IPS-20b (cell line): ENCODE measurements at regions not wholly inside any gene's neighbourhood (a gene's known extent, or its start where the extent isn't known, plus 50 kb on each side); places are given as distances from the start of the nearest gene placed in this dataset.
A peak's percentile ranks its signal among the peaks of the same experiment; 100 is the strongest.
"Not testable (repeated sequence)": the region's sequence is repeated elsewhere in the genome, so short reads cannot be mapped to it uniquely, and the experiment has no call there.

Source experiments
- H3K27ac ChIP-seq: one replicate; pipeline ENCODE4 v1.5.1; 2013; ENCODE audit warnings: low read length
- H3K27me3 ChIP-seq: 2 replicates; pipeline ENCODE4 v1.6.1; 2013; ENCODE audit warnings: mild to moderate bottlenecking, low read length, inconsistent platforms; ENCODE audit not compliant: insufficient read depth
- H3K36me3 ChIP-seq: 2 replicates; pipeline ENCODE4 v1.6.1; 2013; ENCODE audit warnings: low read depth, mild to moderate bottlenecking, inconsistent platforms, low read length, moderate library complexity; ENCODE audit not compliant: insufficient read depth
- H3K4me1 ChIP-seq: 2 replicates; pipeline ENCODE4 v1.6.1; 2013; ENCODE audit warnings: mild to moderate bottlenecking, control low read depth, inconsistent platforms, low read length, moderate library complexity; ENCODE audit not compliant: insufficient read depth
- H3K4me3 ChIP-seq: 2 replicates; pipeline ENCODE4 v1.5.1; 2013; ENCODE audit warnings: mild to moderate bottlenecking, low read length, inconsistent platforms
- H3K9ac ChIP-seq: 2 replicates; pipeline ENCODE4 v1.6.1; 2013; ENCODE audit warnings: low read depth, mild to moderate bottlenecking, inconsistent platforms, low read length, moderate library complexity
- H3K9me3 ChIP-seq: 2 replicates; pipeline ENCODE4 v1.6.1; 2013; ENCODE audit warnings: mild to moderate bottlenecking, low read depth, low read length, inconsistent platforms; ENCODE audit not compliant: insufficient read depth

DNA sequence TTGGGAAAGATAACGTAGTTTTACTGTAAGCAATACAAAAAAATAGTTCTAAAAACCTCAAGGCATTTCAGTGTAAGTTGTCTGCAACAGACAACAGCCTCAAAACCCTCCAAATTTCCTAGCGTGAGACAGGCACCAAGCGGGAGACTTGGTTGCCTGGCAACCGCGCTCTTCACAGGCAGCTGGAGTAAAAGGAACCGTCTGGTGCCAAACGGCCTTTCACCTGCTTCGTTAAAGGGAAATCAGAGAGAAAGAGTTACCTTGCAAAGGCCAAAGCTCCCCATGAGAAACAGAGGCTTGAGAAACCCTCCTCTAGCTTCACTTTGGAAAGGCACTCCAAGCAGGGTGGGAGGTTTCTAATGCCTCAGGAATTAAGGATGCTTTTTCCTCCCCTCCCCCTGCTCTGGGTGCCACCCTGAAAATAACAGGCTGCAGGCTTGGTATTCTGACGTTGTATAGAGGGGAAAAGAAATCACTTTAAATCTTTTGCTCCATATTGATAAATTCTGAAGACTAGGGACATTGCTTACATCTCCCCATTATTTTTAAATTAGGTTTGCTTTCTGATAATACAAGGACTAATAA lies 129.7 kb upstream of the UFL1 start:
- Histone ChIP-seq H3K36me3 (no peaks in the 10 kb centered on the region), H3K4me1 (peaks cover 10% of the 10 kb centered on the region; the same call in 1 of the 2 replicates), H3K27me3 (no peaks in the 10 kb centered on the region), H3K9me3 (no peaks in the 10 kb centered on the region), H3K4me3 (peak overlapping the region; percentile 38; the same call in 1 of the 2 replicates), H3K9ac (no peak overlapping the region; the same call in 1 of the 2 replicates), H3K27ac (no peak overlapping the region)

DNA sequence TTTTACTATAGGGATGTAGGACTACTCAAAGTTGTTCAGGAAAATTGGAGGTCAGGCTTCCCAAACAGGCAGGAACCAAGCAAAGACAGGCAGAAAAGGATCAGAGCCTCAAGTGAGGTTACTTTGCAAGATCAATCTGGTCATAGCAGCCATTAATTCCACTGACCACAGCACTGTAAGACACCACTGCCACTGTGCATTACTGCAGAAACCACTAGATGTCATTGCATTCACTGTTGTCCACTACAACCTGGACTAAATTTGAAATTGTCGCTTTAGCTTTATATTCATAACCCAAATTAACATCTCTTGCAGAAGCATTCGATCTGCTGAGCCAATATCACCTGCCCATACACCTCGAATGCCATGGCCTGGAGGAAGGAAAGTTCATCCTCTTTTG lies 126.9 kb upstream of the UFL1 start:
- H3K36me3 ChIP-seq: no peaks in the 10 kb centered on the region
- H3K9ac ChIP-seq: no peak overlapping the region
- H3K4me3 ChIP-seq: no peak overlapping the region

DNA sequence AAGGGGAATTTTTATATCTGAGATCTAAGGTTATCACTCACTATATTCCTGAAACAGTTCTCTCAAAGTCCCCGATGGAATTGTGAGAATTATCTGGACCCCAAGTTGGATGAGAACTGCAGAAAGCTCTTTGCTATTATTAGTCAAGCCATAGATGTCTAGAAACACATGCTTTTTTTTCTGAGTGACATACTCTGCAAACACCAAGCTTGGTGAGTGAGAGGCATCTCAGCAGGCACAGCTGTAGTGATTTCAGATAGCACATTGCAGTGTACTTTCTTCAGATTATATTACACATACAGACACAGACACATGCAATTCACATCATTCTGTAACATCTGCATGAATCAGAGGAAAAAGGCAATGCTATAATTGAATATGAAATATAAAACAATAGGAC lies 111.1 kb upstream of the UFL1 start:
- no peaks in the 10 kb centered on the region for H3K27me3 ChIP-seq
- H3K27ac ChIP-seq: no peak overlapping the region
- no peak overlapping the region for H3K4me3 ChIP-seq
- no peaks in the 10 kb centered on the region for H3K4me1 ChIP-seq
- H3K36me3 ChIP-seq: no peaks in the 10 kb centered on the region
- no peaks in the 10 kb centered on the region for H3K9me3 ChIP-seq
- no peak overlapping the region for H3K9ac ChIP-seq

More for the DNA sequence above, 126.9 kb upstream of the UFL1 start:
- Histone ChIP-seq H3K4me1 (peaks cover 10% of the 10 kb centered on the region; the same call in 1 of the 2 replicates), H3K27me3 (no peaks in the 10 kb centered on the region), H3K9me3 (no peaks in the 10 kb centered on the region; the same call in 1 of the 2 replicates), H3K27ac (no peak overlapping the region)

DNA sequence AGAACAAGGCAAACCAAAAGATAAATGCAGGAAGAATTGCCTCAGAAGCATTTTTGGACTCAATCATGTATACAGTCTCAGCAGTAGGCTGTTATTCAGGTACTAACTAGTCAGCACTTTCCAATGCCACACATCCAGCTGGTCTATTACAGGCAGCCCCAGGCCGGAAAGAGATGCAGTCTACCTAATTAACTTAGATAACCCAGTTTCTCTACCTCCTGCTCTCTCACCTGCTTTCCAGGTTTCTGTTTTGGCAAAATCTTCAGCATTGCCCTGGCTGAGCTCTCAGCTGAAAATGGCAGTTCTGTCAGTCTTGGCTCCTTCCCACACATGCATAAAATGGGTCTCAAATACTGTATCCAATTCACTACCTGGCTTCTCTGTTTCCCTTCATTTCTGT lies 101.3 kb upstream of the UFL1 start:
- H3K27ac ChIP-seq: no peak overlapping the region
- no peaks in the 10 kb centered on the region for H3K27me3 ChIP-seq
- no peaks in the 10 kb centered on the region for H3K4me1 ChIP-seq
- H3K9me3 ChIP-seq: peaks cover 6% of the 10 kb centered on the region
- H3K36me3 ChIP-seq: no peaks in the 10 kb centered on the region
- no peak overlapping the region for H3K4me3 ChIP-seq
- H3K9ac ChIP-seq: no peak overlapping the region

DNA sequence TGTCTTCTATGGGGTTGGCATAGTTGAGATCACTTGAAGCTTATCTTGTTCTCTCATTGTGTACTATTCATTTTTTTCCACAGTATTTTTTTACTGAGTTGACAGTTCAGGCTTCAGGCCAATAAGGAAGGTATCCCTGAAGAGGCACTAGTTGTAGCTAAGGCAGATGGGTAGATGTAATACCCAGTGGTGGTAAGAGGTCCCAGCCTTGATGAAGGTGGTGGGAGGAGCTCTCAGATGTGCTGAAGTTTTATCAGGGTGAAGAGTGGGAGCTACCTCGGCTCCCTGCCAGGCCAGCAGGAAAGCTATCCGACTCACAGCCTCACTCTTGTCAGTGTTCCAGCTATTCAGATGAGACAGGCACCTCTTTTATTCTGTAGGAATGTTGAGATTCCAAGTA lies 87.7 kb upstream of the UFL1 start:
- H3K36me3 ChIP-seq: no peaks in the 10 kb centered on the region
- no peaks in the 10 kb centered on the region for H3K27me3 ChIP-seq
- no peak overlapping the region for H3K9ac ChIP-seq
- H3K4me3 ChIP-seq: no peak overlapping the region
- H3K9me3 ChIP-seq: no peaks in the 10 kb centered on the region
- H3K27ac ChIP-seq: no peak overlapping the region
- H3K4me1 ChIP-seq: no peaks in the 10 kb centered on the region

DNA sequence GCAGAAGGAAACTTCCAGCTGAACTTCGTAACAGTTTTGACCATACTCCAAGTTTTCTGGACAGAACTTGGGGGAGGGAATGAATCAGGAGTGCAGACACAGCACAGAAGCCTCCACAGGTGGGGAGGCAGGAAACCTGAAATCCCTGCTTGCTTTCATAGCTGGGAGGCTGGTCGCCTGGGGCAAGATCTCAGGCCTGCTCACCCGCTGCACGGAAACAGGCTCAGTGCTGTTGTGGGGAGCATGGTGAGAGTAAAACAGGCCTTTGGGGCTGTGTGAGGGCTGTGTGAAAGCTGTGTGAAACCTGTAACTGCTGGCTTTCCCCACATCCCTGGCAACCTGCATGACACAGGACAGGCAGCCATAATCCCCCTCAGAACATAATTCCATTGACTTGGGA lies 85.2 kb upstream of the UFL1 start:
- Histone ChIP-seq H3K27me3 (no peaks in the 10 kb centered on the region), H3K4me3 (no peak overlapping the region), H3K9ac (no peak overlapping the region), H3K27ac (no peak overlapping the region), H3K9me3 (no peaks in the 10 kb centered on the region), H3K4me1 (no peaks in the 10 kb centered on the region), H3K36me3 (no peaks in the 10 kb centered on the region)

DNA sequence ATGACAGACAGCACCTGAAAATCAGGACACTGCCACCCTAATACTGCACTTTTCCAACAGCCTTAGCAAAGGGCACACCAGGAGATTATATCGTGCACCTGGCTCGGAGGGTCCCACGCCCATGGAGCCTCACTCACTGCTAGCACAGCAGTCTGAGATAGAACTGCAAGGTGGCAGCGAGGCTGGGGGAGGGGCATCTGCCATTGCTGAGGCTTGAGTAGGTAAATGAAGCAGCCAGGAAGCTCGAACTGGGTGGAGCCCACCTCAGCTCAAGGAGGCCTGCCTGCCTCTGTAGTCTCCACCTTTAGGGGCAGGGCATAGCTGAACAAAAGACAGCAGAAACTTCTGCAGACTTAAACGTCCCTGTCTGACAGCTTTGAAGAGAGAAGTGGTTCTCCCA lies 84.4 kb upstream of the UFL1 start:
- H3K27ac ChIP-seq, H3K9ac ChIP-seq, H3K4me3 ChIP-seq, H3K9me3 ChIP-seq, H3K36me3 ChIP-seq, H3K27me3 ChIP-seq, H3K4me1 ChIP-seq: not testable (repeated sequence)

DNA sequence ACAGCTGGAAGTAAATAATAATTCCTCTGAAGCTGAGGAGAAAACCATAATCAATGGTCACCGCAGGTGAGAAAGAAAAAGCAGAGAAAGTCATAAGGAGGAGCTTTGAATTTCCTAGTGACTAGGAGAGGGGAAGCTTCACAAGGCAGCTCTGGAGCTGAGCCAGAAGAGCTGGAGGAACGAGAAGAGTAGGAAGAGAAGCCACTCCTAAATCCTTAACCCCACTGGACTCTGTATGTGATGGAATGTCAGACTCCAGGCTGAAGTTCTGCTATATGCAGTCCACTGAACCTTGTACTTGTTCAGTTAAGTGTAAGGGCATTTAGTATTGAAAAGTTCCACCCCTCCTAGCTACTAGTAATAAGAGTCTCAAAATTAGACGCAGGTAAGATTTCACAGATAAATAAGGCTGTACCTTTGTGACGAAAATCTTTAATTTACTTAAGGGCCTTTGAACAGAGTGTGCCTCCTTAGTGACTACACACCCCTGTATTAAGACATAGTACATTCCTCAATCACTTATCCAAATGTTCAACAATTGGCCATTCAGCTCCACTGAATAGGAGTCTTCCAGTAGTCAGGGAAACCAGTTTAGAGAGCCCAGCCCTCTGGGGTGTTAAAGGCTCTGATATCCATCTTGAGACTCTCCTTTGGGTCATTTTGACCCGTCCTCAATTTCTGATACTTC lies 71.4 kb upstream of the UFL1 start:
- Histone ChIP-seq H3K36me3 (no peaks in the 10 kb centered on the region), H3K27ac (no peak overlapping the region), H3K4me3 (no peak overlapping the region), H3K9ac (no peak overlapping the region), H3K9me3 (no peaks in the 10 kb centered on the region), H3K4me1 (no peaks in the 10 kb centered on the region), H3K27me3 (no peaks in the 10 kb centered on the region)

DNA sequence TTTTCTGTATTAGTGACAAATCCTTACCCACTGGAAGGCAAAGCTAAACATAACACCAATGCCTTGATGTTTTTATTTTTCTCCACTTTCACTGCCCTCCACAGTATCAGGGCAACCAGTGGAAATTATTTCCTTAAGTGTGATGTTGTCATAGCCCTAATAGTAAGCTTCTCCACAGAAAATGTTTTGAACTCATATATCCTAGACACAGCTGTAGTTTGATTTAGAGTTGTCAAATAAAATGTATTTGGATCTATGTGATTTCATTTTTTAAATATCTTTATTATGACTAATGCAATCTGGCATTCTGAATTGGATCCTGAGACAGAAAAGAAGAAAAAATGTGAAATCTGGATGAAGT lies 70.9 kb upstream of the UFL1 start:
- Histone ChIP-seq H3K36me3 (no peaks in the 10 kb centered on the region), H3K27me3 (no peaks in the 10 kb centered on the region), H3K4me3 (no peak overlapping the region), H3K9ac (no peak overlapping the region), H3K27ac (no peak overlapping the region), H3K4me1 (no peaks in the 10 kb centered on the region), H3K9me3 (no peaks in the 10 kb centered on the region)

DNA sequence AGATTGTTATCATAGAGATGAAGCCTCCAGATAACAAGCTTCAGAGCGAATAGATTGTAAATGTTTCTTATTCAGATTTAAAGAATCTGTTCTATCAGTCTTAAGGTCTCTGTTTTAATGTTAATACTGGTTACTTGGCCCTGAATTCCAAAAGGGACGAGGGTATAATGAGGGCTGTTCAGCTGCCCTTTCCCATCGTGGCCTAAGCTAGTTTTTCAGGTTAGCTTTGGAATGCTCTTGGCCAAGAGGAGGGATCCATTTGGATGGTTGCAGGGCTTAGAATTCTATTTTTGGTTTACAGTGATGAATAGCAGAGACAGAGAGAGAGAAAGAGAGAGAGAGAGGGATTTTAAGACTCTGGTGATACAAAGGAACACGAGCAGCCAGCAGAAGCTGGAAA lies 62.8 kb upstream of the UFL1 start:
- Histone ChIP-seq H3K36me3 (no peaks in the 10 kb centered on the region), H3K4me3 (no peak overlapping the region), H3K27me3 (no peaks in the 10 kb centered on the region), H3K9me3 (no peaks in the 10 kb centered on the region), H3K27ac (no peak overlapping the region), H3K4me1 (no peaks in the 10 kb centered on the region), H3K9ac (no peak overlapping the region)

DNA sequence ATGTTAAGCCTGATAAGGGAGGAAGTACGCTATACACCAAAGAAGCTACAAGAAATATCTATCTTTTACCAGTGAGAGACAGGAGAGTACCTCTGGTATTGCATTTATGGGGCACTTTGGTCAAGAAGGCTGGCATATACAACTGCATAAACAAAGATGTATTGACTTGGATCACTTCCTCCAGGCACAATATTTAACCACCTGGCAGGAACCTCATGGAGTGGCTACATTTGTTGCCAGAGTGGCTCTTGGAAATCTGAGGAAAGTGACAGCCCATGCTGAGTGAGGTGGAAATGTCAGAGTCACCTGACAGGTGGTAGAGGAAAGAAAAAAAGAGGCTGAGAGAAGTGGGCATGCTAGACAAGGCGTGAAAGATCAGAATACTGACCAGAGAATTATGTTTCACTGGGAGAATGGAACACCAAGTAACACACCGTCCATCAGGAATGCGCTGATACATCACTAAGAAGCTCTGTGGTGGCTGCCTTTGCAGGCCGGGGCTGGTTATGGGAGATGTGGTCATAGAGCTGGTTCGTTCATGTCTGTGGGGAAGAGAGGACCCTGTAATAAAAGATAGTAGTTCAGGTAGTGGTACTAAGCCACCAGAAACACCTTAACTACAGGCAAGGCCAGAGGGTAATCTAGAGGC lies 61.4 kb upstream of the UFL1 start:
- H3K4me3 ChIP-seq: no peak overlapping the region
- H3K27me3 ChIP-seq: no peaks in the 10 kb centered on the region
- no peaks in the 10 kb centered on the region for H3K9me3 ChIP-seq
- H3K27ac ChIP-seq: no peak overlapping the region
- H3K9ac ChIP-seq: no peak overlapping the region
- H3K4me1 ChIP-seq: no peaks in the 10 kb centered on the region
- no peaks in the 10 kb centered on the region for H3K36me3 ChIP-seq

DNA sequence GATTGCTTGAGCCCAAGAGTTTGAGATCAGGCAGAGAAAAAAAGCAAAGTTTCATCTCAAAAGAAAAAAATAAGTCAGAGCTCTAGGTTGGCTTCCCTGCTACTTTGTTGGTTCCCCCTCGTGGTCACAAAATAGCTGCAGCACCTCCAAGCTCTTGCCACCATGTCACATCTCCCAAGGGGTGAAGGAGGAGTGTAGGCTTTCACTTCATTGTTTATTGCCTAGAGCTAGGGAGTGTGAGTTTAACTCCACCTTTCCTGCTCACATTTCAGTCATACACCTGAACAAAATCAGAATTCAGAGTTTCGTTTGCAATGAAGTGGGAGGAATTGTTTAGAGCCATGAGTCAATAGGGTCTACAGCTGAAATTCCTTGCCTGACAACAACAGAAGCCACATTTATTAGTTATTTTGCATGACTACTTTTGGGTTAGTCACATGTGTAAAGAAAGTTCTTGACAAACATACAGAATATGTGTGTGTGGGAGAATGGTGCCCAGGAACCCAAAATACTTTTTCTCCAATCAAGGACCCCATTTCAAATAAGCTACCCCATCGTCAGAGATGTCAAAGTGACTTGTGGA lies 56.2 kb upstream of the UFL1 start:
- Histone ChIP-seq H3K9ac (no peak overlapping the region), H3K27me3 (no peaks in the 10 kb centered on the region), H3K9me3 (no peaks in the 10 kb centered on the region), H3K27ac (no peak overlapping the region), H3K36me3 (no peaks in the 10 kb centered on the region), H3K4me3 (no peak overlapping the region), H3K4me1 (no peaks in the 10 kb centered on the region)
